ENCODE measurements at regions not wholly inside any gene's neighbourhood (a gene's known extent, or its start where the extent isn't known, plus 50 kb on each side); places are given as distances from the start of the nearest gene placed in this dataset.
"Not testable (repeated sequence)": the region's sequence is repeated elsewhere in the genome, so short reads cannot be mapped to it uniquely, and the experiment has no call there.

GRCh38 chr18:42336139-42336538 is 381.1 kb downstream of the PIK3C3 start:
- Mint-ChIP-seq H3K27ac (no peak overlapping the region), H3K9me3 (no peaks in the 10 kb centered on the region), H3K27me3 (no peaks in the 10 kb centered on the region), H3K4me1 (no peaks in the 10 kb centered on the region), H3K36me3 (ENCODE audit: low read depth) (no peaks in the 10 kb centered on the region), H3K4me3 (no peak overlapping the region)
- CTCF ChIA-PET = no interaction called here
- POLR2A ChIA-PET = no interaction called here
- no peak for DNase-seq

GRCh38 chr18:42337337-42337736 is 382.3 kb downstream of the PIK3C3 start:
- POLR2A ChIA-PET; CTCF ChIA-PET; H3K36me3 Mint-ChIP-seq (ENCODE audit: low read depth); H3K27me3 Mint-ChIP-seq; H3K4me3 Mint-ChIP-seq; H3K9me3 Mint-ChIP-seq; H3K27ac Mint-ChIP-seq; H3K4me1 Mint-ChIP-seq; DNase-seq: not testable (repeated sequence)

- DNase-seq = no peak
- Mint-ChIP-seq H3K4me3 (no peak overlapping the region), H3K4me1 (no peaks in the 10 kb centered on the region), H3K27ac (no peak overlapping the region), H3K36me3 (ENCODE audit: low read depth) (no peaks in the 10 kb centered on the region), H3K27me3 (no peaks in the 10 kb centered on the region), H3K9me3 (no peaks in the 10 kb centered on the region)
- CTCF ChIA-PET = no interaction called here
- POLR2A ChIA-PET = no interaction called here
Measured at GRCh38 chr18:42338683-42339082, 383.6 kb downstream of the PIK3C3 start.

- no peaks in the 10 kb centered on the region for H3K27me3 Mint-ChIP-seq
- no peaks in the 10 kb centered on the region for H3K36me3 Mint-ChIP-seq (ENCODE audit: low read depth)
- ChIA-PET CTCF (no interaction called here), POLR2A (no interaction called here)
- H3K4me1 Mint-ChIP-seq = no peaks in the 10 kb centered on the region
- no peak for DNase-seq
- no peaks in the 10 kb centered on the region for H3K9me3 Mint-ChIP-seq
- no peak overlapping the region for H3K4me3 Mint-ChIP-seq
- no peak overlapping the region for H3K27ac Mint-ChIP-seq
Measured at GRCh38 chr18:42339372-42339771, 384.3 kb downstream of the PIK3C3 start.

- no peaks in the 10 kb centered on the region for H3K27me3 Mint-ChIP-seq
- CTCF ChIA-PET = no interaction called here
- no peak for DNase-seq
- H3K4me3 Mint-ChIP-seq = no peak overlapping the region
- no peaks in the 10 kb centered on the region for H3K4me1 Mint-ChIP-seq
- no peak overlapping the region for H3K27ac Mint-ChIP-seq
- H3K9me3 Mint-ChIP-seq = no peaks in the 10 kb centered on the region
- POLR2A ChIA-PET = no interaction called here
- H3K36me3 Mint-ChIP-seq (ENCODE audit: low read depth) = no peaks in the 10 kb centered on the region
Measured at GRCh38 chr18:42340423-42341009, 385.5 kb downstream of the PIK3C3 start.

GRCh38 chr18:42341423-42341822 is 386.4 kb downstream of the PIK3C3 start:
- Mint-ChIP-seq H3K27me3 (no peaks in the 10 kb centered on the region), H3K27ac (no peak overlapping the region), H3K36me3 (ENCODE audit: low read depth) (no peaks in the 10 kb centered on the region), H3K4me3 (no peak overlapping the region), H3K9me3 (no peaks in the 10 kb centered on the region), H3K4me1 (no peaks in the 10 kb centered on the region)
- ChIA-PET CTCF (no interaction called here), POLR2A (no interaction called here)
- DNase-seq = no peak

GRCh38 chr18:42348722-42349121 is 393.7 kb downstream of the PIK3C3 start:
- Mint-ChIP-seq H3K9me3 (no peaks in the 10 kb centered on the region), H3K4me1 (no peaks in the 10 kb centered on the region), H3K27me3 (peaks cover 1% of the 10 kb centered on the region), H3K36me3 (ENCODE audit: low read depth) (no peaks in the 10 kb centered on the region), H3K4me3 (no peak overlapping the region), H3K27ac (no peak overlapping the region)
- ChIA-PET CTCF (no interaction called here), POLR2A (no interaction called here)
- DNase-seq = no peak

GRCh38 chr18:42351455-42351854 is 396.4 kb downstream of the PIK3C3 start:
- H3K4me1 Mint-ChIP-seq = no peaks in the 10 kb centered on the region
- H3K27ac Mint-ChIP-seq = no peak overlapping the region
- H3K27me3 Mint-ChIP-seq = peaks cover 1% of the 10 kb centered on the region
- H3K9me3 Mint-ChIP-seq = no peaks in the 10 kb centered on the region
- no peak for DNase-seq
- no peak overlapping the region for H3K4me3 Mint-ChIP-seq
- POLR2A ChIA-PET = no interaction called here
- CTCF ChIA-PET = no interaction called here
- no peaks in the 10 kb centered on the region for H3K36me3 Mint-ChIP-seq (ENCODE audit: low read depth)

- Mint-ChIP-seq H3K9me3 (no peaks in the 10 kb centered on the region), H3K27me3 (peaks cover 1% of the 10 kb centered on the region), H3K27ac (no peak overlapping the region), H3K36me3 (ENCODE audit: low read depth) (no peaks in the 10 kb centered on the region), H3K4me3 (no peak overlapping the region), H3K4me1 (no peaks in the 10 kb centered on the region)
- ChIA-PET POLR2A (no interaction called here), CTCF (no interaction called here)
- no peak for DNase-seq
Measured at GRCh38 chr18:42360716-42361115, 405.7 kb downstream of the PIK3C3 start.

- Mint-ChIP-seq H3K4me3 (no peak overlapping the region), H3K27me3 (peaks cover 1% of the 10 kb centered on the region), H3K4me1 (no peaks in the 10 kb centered on the region), H3K27ac (no peak overlapping the region), H3K36me3 (ENCODE audit: low read depth) (no peaks in the 10 kb centered on the region), H3K9me3 (no peaks in the 10 kb centered on the region)
- DNase-seq = no peak
- CTCF ChIA-PET = no interaction called here
- POLR2A ChIA-PET = no interaction called here
Measured at GRCh38 chr18:42363446-42364441, 408.7 kb downstream of the PIK3C3 start.

GRCh38 chr18:42364766-42365165 is 409.7 kb downstream of the PIK3C3 start:
- no peak for DNase-seq
- Mint-ChIP-seq H3K27me3 (no peaks in the 10 kb centered on the region), H3K9me3 (no peaks in the 10 kb centered on the region), H3K4me1 (no peaks in the 10 kb centered on the region), H3K27ac (no peak overlapping the region), H3K36me3 (ENCODE audit: low read depth) (no peaks in the 10 kb centered on the region), H3K4me3 (no peak overlapping the region)
- ChIA-PET CTCF (no interaction called here), POLR2A (no interaction called here)

- Mint-ChIP-seq H3K4me1 (no peaks in the 10 kb centered on the region), H3K27ac (no peak overlapping the region), H3K4me3 (no peak overlapping the region), H3K9me3 (no peaks in the 10 kb centered on the region), H3K27me3 (no peaks in the 10 kb centered on the region), H3K36me3 (ENCODE audit: low read depth) (no peaks in the 10 kb centered on the region)
- CTCF ChIA-PET = no interaction called here
- POLR2A ChIA-PET = no interaction called here
- no peak for DNase-seq
Measured at GRCh38 chr18:42365591-42365990, 410.6 kb downstream of the PIK3C3 start.

GRCh38 chr18:42373584-42373983 is 418.6 kb downstream of the PIK3C3 start:
- ChIA-PET CTCF (no interaction called here), POLR2A (no interaction called here)
- DNase-seq = no peak
- H3K9me3 Mint-ChIP-seq = no peaks in the 10 kb centered on the region
- no peaks in the 10 kb centered on the region for H3K27me3 Mint-ChIP-seq
- H3K36me3 Mint-ChIP-seq (ENCODE audit: low read depth) = no peaks in the 10 kb centered on the region
- H3K27ac Mint-ChIP-seq = no peak overlapping the region
- H3K4me1 Mint-ChIP-seq = no peaks in the 10 kb centered on the region
- H3K4me3 Mint-ChIP-seq = no peak overlapping the region

GRCh38 chr18:42374961-42375360 is 419.9 kb downstream of the PIK3C3 start:
- CTCF ChIA-PET = no interaction called here
- no peaks in the 10 kb centered on the region for H3K36me3 Mint-ChIP-seq (ENCODE audit: low read depth)
- H3K27me3 Mint-ChIP-seq = no peaks in the 10 kb centered on the region
- POLR2A ChIA-PET = no interaction called here
- DNase-seq = no peak
- no peak overlapping the region for H3K27ac Mint-ChIP-seq
- H3K4me3 Mint-ChIP-seq = no peak overlapping the region
- H3K4me1 Mint-ChIP-seq = no peaks in the 10 kb centered on the region
- no peaks in the 10 kb centered on the region for H3K9me3 Mint-ChIP-seq
